SK-N-SH treated with all-trans-retinoic acid at 6 μM for 48 hours (cell line): ENCODE measurements at regions not wholly inside any gene's neighbourhood (a gene's known extent, or its start where the extent isn't known, plus 50 kb on each side); places are given as distances from the start of the nearest gene placed in this dataset.

ENCODE experiments used
- ATAC-seq: fragments of 200-7000 bp; cut with Tn5 transposase; 3 replicates; pipeline ENCODE4 v1.9.1; 2020; ENCODE audit warnings: mild to moderate bottlenecking, moderate library complexity
- ARNTL ChIP-seq: fragments of 450-650 bp; formaldehyde crosslinking; IDR thresholded peaks from 2 replicates; pipeline ENCODE4 v1.5.0; 2020; ENCODE audit warnings: low read depth, mild to moderate bottlenecking, moderate library complexity, borderline replicate concordance
- BACH2 ChIP-seq: fragments of 250-450 bp; sonication (Bioruptor Pico); IDR thresholded peaks from 2 replicates; pipeline ENCODE4 v1.9.0; 2021; ENCODE audit warnings: mild to moderate bottlenecking, borderline replicate concordance
- ESRRG ChIP-seq: fragments of 250-450 bp; sonication (Bioruptor Pico); IDR thresholded peaks from 2 replicates; pipeline ENCODE4 v1.6.1; 2021; ENCODE audit warnings: mild to moderate bottlenecking
- GLIS3 ChIP-seq: fragments of 250-450 bp; sonication (Bioruptor Pico); IDR thresholded peaks from 2 replicates; pipeline ENCODE4 v1.5.0; 2020; ENCODE audit warnings: mild to moderate bottlenecking, moderate library complexity
- ISL1 ChIP-seq: fragments of 250-450 bp; sonication (Bioruptor Pico); IDR thresholded peaks from 2 replicates; pipeline ENCODE4 v2.1.2; 2022; ENCODE audit warnings: mild to moderate bottlenecking, moderate library complexity
- OSR1 ChIP-seq: fragments of 250-450 bp; sonication (Bioruptor Pico); IDR thresholded peaks from 2 replicates; pipeline ENCODE4 v1.8.0; 2022; ENCODE audit warnings: moderate library complexity, mild to moderate bottlenecking, inconsistent platforms
- PPARA ChIP-seq: fragments of 250-450 bp; sonication (Bioruptor Pico); IDR thresholded peaks from 2 replicates; pipeline ENCODE4 v1.5.0; 2020; ENCODE audit warnings: mild to moderate bottlenecking, borderline replicate concordance
- RARB ChIP-seq: fragments of 250-450 bp; sonication (Bioruptor Pico); IDR thresholded peaks from 2 replicates; pipeline ENCODE4 v1.8.0; 2021; ENCODE audit warnings: mild to moderate bottlenecking, moderate library complexity
- SNAI2 ChIP-seq: fragments of 250-450 bp; sonication (Bioruptor Pico); IDR thresholded peaks from 2 replicates; pipeline ENCODE4 v1.5.0; 2020; ENCODE audit warnings: mild to moderate bottlenecking, moderate library complexity
- TCF4 ChIP-seq: fragments of 250-450 bp; sonication (Bioruptor Pico); IDR thresholded peaks from 2 replicates; pipeline ENCODE4 v1.8.0; 2021; ENCODE audit warnings: mild to moderate bottlenecking, moderate library complexity, borderline replicate concordance
- TOX ChIP-seq: fragments of 250-450 bp; sonication (Bioruptor Pico); IDR thresholded peaks from 2 replicates; pipeline ENCODE4 v1.8.0; 2021; ENCODE audit warnings: mild to moderate bottlenecking, moderate library complexity, borderline replicate concordance
- ZC3H10 ChIP-seq: fragments of 250-450 bp; sonication (Bioruptor Pico); IDR thresholded peaks from 2 replicates; pipeline ENCODE4 v1.5.1; 2021; ENCODE audit warnings: mild to moderate bottlenecking, moderate library complexity
- ZFP3 ChIP-seq: fragments of 250-450 bp; sonication (Bioruptor Pico); IDR thresholded peaks from 2 replicates; pipeline ENCODE4 v1.5.0; 2020; ENCODE audit warnings: mild to moderate bottlenecking, moderate library complexity
- ZFP30 ChIP-seq: fragments of 450-650 bp; formaldehyde crosslinking; IDR thresholded peaks from 2 replicates; pipeline ENCODE4 v1.5.0; 2022; ENCODE audit warnings: mild to moderate bottlenecking, moderate library complexity
- ZNF8 ChIP-seq: fragments of 450-650 bp; formaldehyde crosslinking; IDR thresholded peaks from 2 replicates; pipeline ENCODE4 v1.5.0; 2020; ENCODE audit warnings: mild to moderate bottlenecking, moderate library complexity
- TF ChIP-seq, protein P1 (sequence below): fragments of 250-450 bp; sonication (Bioruptor Pico); IDR thresholded peaks from 2 replicates; pipeline ENCODE4 v1.8.0; 2021; ENCODE audit warnings: low read depth, mild to moderate bottlenecking, moderate library complexity, borderline replicate concordance
- TF ChIP-seq, protein P2 (sequence below): fragments of 250-450 bp; sonication (Bioruptor Pico); IDR thresholded peaks from 2 replicates; pipeline ENCODE4 v1.5.1; 2020; ENCODE audit warnings: low read depth, mild to moderate bottlenecking, moderate library complexity
- TF ChIP-seq, protein P3 (sequence below): fragments of 250-450 bp; sonication (Bioruptor Pico); IDR thresholded peaks from 2 replicates; pipeline ENCODE4 v1.5.0; 2020; ENCODE audit warnings: mild to moderate bottlenecking, moderate library complexity
- TF ChIP-seq, protein P4 (sequence below): fragments of 250-450 bp; sonication (Bioruptor Pico); IDR thresholded peaks from 2 replicates; pipeline ENCODE4 v1.5.1; 2021; ENCODE audit warnings: mild to moderate bottlenecking, moderate library complexity

DNA sequence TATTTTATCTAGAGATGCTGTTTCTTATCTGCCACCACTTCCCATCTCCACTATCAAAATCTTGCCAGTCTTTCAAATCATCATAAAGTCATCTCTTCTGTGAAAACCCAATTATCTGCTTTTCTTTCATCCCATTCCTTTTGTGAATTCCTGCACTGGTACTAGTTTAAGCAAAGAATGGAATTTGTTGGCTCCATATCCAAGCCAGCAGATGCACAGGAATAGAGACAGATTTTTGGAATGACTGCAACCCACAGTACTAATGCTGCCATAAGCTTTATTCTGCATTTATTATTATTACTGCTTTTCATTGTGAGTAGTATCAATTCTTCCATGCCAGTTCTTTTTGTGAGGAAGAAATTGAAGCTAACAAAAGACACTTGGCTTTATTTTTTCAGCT, 616.7 kb downstream of the RAPGEF2 start:
- ATAC-seq, result no peak
- TF ChIP-seq ZFP30 (no peak), ARNTL (CRISPR knock-in tag) (no peak), TCF4 (CRISPR knock-in tag) (no peak), OSR1 (CRISPR knock-in tag) (no peak), GLIS3 (CRISPR knock-in tag) (no peak), BACH2 (CRISPR knock-in tag) (no peak), TOX (CRISPR knock-in tag) (no peak), ISL1 (CRISPR knock-in tag) (no peak), RARB (CRISPR knock-in tag) (no peak), PPARA (CRISPR knock-in tag) (no peak), ZNF8 (CRISPR knock-in tag) (no peak), ZFP3 (CRISPR knock-in tag) (no peak), ZC3H10 (CRISPR knock-in tag) (no peak)
- TF ChIP-seq, protein P1, sequence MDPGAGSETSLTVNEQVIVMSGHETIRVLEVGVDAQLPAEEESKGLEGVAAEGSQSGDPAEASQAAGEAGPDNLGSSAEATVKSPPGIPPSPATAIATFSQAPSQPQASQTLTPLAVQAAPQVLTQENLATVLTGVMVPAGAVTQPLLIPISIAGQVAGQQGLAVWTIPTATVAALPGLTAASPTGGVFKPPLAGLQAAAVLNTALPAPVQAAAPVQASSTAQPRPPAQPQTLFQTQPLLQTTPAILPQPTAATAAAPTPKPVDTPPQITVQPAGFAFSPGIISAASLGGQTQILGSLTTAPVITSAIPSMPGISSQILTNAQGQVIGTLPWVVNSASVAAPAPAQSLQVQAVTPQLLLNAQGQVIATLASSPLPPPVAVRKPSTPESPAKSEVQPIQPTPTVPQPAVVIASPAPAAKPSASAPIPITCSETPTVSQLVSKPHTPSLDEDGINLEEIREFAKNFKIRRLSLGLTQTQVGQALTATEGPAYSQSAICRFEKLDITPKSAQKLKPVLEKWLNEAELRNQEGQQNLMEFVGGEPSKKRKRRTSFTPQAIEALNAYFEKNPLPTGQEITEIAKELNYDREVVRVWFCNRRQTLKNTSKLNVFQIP (CRISPR knock-in tag), result no peak
- TF ChIP-seq, protein P2, sequence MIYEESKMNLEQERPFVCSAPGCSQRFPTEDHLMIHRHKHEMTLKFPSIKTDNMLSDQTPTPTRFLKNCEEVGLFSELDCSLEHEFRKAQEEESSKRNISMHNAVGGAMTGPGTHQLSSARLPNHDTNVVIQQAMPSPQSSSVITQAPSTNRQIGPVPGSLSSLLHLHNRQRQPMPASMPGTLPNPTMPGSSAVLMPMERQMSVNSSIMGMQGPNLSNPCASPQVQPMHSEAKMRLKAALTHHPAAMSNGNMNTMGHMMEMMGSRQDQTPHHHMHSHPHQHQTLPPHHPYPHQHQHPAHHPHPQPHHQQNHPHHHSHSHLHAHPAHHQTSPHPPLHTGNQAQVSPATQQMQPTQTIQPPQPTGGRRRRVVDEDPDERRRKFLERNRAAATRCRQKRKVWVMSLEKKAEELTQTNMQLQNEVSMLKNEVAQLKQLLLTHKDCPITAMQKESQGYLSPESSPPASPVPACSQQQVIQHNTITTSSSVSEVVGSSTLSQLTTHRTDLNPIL, result no peak
- TF ChIP-seq, protein P3, sequence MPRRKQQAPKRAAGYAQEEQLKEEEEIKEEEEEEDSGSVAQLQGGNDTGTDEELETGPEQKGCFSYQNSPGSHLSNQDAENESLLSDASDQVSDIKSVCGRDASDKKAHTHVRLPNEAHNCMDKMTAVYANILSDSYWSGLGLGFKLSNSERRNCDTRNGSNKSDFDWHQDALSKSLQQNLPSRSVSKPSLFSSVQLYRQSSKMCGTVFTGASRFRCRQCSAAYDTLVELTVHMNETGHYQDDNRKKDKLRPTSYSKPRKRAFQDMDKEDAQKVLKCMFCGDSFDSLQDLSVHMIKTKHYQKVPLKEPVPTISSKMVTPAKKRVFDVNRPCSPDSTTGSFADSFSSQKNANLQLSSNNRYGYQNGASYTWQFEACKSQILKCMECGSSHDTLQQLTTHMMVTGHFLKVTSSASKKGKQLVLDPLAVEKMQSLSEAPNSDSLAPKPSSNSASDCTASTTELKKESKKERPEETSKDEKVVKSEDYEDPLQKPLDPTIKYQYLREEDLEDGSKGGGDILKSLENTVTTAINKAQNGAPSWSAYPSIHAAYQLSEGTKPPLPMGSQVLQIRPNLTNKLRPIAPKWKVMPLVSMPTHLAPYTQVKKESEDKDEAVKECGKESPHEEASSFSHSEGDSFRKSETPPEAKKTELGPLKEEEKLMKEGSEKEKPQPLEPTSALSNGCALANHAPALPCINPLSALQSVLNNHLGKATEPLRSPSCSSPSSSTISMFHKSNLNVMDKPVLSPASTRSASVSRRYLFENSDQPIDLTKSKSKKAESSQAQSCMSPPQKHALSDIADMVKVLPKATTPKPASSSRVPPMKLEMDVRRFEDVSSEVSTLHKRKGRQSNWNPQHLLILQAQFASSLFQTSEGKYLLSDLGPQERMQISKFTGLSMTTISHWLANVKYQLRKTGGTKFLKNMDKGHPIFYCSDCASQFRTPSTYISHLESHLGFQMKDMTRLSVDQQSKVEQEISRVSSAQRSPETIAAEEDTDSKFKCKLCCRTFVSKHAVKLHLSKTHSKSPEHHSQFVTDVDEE (CRISPR knock-in tag), result no peak
- TF ChIP-seq, protein P4, sequence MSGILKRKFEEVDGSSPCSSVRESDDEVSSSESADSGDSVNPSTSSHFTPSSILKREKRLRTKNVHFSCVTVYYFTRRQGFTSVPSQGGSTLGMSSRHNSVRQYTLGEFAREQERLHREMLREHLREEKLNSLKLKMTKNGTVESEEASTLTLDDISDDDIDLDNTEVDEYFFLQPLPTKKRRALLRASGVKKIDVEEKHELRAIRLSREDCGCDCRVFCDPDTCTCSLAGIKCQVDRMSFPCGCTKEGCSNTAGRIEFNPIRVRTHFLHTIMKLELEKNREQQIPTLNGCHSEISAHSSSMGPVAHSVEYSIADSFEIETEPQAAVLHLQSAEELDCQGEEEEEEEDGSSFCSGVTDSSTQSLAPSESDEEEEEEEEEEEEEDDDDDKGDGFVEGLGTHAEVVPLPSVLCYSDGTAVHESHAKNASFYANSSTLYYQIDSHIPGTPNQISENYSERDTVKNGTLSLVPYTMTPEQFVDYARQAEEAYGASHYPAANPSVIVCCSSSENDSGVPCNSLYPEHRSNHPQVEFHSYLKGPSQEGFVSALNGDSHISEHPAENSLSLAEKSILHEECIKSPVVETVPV, result no peak
- TF ChIP-seq, all 23 proteins: peak for 0

DNA sequence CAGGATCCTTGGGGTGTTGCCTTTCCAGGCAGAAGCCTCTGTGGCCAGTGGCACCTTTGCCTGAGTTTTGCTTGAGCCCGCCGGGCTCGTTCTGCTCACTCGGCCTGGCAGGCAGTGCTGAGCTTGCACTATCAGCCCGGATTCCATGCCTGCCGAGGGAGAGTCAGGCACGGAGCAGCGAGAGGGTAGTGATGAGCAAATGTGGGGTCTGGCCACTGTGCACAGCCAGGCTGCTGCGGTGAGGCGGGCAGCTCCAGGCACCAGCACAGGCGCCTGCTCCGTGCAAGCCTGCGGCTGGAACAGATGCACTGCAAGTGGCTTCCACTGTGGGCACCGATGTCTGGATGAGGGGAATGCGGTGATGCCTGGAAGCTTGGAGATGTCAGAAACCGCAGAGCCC, 619.2 kb downstream of the RAPGEF2 start:
- TF ChIP-seq, protein P3 (CRISPR knock-in tag), result no peak
- TF ChIP-seq, all 23 proteins: peak for 0
- ATAC-seq, result no peak

DNA sequence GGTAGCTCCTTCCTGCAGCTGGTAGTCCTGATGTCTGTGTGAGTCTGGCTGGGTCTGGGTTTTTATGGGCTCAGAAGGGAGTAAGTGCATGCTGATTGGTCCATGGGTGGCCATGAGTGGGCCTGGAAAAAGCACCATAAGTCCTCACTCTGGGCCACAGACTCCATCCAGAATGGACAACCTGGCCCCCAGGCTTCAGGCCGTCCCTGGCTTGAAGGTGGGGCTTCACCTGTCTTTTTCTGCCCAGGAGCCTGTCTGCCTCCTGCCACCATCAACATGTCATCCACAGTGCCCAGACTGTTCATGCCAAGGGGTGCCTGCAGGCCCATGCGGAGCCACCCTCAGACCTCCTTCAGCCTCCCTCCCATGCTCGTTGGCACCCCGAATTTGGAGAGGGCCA, 620.0 kb downstream of the RAPGEF2 start:
- TF ChIP-seq, protein P2, result no peak
- no peak for TF ChIP-seq TOX (CRISPR knock-in tag)
- TF ChIP-seq, protein P4, result no peak
- no peak for TF ChIP-seq SNAI2
- no peak for TF ChIP-seq ARNTL (CRISPR knock-in tag)
- TF ChIP-seq RARB (CRISPR knock-in tag), result no peak
- TF ChIP-seq BACH2 (CRISPR knock-in tag), result no peak
- no peak for TF ChIP-seq ESRRG (CRISPR knock-in tag)
- no peak for TF ChIP-seq ZNF8 (CRISPR knock-in tag)
- TF ChIP-seq TCF4 (CRISPR knock-in tag), result no peak
- TF ChIP-seq OSR1 (CRISPR knock-in tag), result no peak
- TF ChIP-seq ISL1 (CRISPR knock-in tag), result no peak
- no peak for ATAC-seq
